Upper lobe of left lung (tissue), 6 donors: ENCODE measurements at regions not wholly inside any gene's neighbourhood (a gene's known extent, or its start where the extent isn't known, plus 50 kb on each side); places are given as distances from the start of the nearest gene placed in this dataset.

Source experiments
- ATAC-seq, 2 donors: fragments of 200-7000 bp; cut with Tn5 transposase; one replicate each; pipeline ENCODE4 v1.9.1; 2022; ENCODE audit warnings: mild to moderate bottlenecking in 2 of 2, moderate library complexity in 2 of 2; ENCODE audit not compliant: low FRiP score in 2 of 2
- DNase-seq, 2 donors: peaks; one replicate each; pipeline ENCODE4 v3.0.0-alpha.2; 2019 to 2020
- H3K27ac ChIP-seq, 4 donors: fragments of 200-600 bp; sonication (generic); one replicate each; pipeline ENCODE4 v1.5.1; 2016 to 2019
- H3K27me3 ChIP-seq, 4 donors: fragments of 200-600 bp; sonication (generic); one replicate each; pipeline ENCODE4 v1.5.1; 2017 to 2019
- H3K36me3 ChIP-seq, 4 donors: fragments of 200-600 bp; sonication (generic); one replicate each; pipeline ENCODE4 v1.5.1; 2016 to 2019
- H3K4me1 ChIP-seq, 4 donors: fragments of 200-600 bp; sonication (generic); one replicate each; pipeline ENCODE4 v1.5.1; 2018 to 2019
- H3K4me3 ChIP-seq, 4 donors: fragments of 200-600 bp; sonication (generic); one replicate each; pipeline ENCODE4 v1.5.1; 2017 to 2019; ENCODE audit warnings: mild to moderate bottlenecking in 2 of 4, moderate library complexity in 1 of 4
- H3K9me3 ChIP-seq, 4 donors: fragments of 200-600 bp; sonication (generic); one replicate each; pipeline ENCODE4 v1.5.1; 2018 to 2019
- EP300 ChIP-seq, 4 donors: sonication (generic); formaldehyde crosslinking; IDR thresholded peaks; one replicate each; pipeline ENCODE4 v1.5.1; 2017; ENCODE audit warnings: antibody characterized with exemption in 4 of 4, control low read depth in 2 of 4
- POLR2A ChIP-seq, 4 donors: fragments of 450-650 bp; IDR thresholded peaks; one replicate each; pipeline ENCODE4 v1.5.1; 2016 to 2017; ENCODE audit warnings: antibody characterized with exemption in 4 of 4, mild to moderate bottlenecking in 2 of 4
- POLR2AphosphoS5 ChIP-seq, 2 donors: sonication (generic); formaldehyde crosslinking; IDR thresholded peaks; one replicate each; pipeline ENCODE4 v1.5.1; 2017; ENCODE audit warnings: antibody characterized with exemption in 2 of 2
- WGBS, 2 donors: methylation state at CpG; one replicate each; pipeline ENCODE4 v1.1.5; 2017 to 2018; 5-methylcytosine and 5-hydroxymethylcytosine counted together
- TF ChIP-seq, protein P1 (sequence below), 6 experiments: fragments of 450-650 bp in 4 of 6; fragments of 200-600 bp in 2 of 6; sonication (generic) in 2 of 6; IDR thresholded peaks; one replicate each; pipeline ENCODE4 v1.5.1; 2016 to 2019; ENCODE audit warnings: antibody characterized with exemption in 6 of 6
- donor health status: DM: no; HTN: no; CAD: no; lungs with moderate emphysema.
- donor health status: DM: no; HTN: yes; CAD: no; lungs with severe emphysema.

- TF ChIP-seq EP300 (IDR thresholded peaks at IDR 0.05) (no peak), POLR2AphosphoS5 (IDR thresholded peaks at IDR 0.05) (no peak), POLR2A (IDR thresholded peaks at IDR 0.05) (no peak)
- TF ChIP-seq, protein P1, sequence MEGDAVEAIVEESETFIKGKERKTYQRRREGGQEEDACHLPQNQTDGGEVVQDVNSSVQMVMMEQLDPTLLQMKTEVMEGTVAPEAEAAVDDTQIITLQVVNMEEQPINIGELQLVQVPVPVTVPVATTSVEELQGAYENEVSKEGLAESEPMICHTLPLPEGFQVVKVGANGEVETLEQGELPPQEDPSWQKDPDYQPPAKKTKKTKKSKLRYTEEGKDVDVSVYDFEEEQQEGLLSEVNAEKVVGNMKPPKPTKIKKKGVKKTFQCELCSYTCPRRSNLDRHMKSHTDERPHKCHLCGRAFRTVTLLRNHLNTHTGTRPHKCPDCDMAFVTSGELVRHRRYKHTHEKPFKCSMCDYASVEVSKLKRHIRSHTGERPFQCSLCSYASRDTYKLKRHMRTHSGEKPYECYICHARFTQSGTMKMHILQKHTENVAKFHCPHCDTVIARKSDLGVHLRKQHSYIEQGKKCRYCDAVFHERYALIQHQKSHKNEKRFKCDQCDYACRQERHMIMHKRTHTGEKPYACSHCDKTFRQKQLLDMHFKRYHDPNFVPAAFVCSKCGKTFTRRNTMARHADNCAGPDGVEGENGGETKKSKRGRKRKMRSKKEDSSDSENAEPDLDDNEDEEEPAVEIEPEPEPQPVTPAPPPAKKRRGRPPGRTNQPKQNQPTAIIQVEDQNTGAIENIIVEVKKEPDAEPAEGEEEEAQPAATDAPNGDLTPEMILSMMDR (IDR thresholded peaks at IDR 0.05), result no peak
- 73% methylated on average over 11 to 12 of the region's 12 CpGs for WGBS, 2 donors
- H3K4me3 ChIP-seq, result no peak overlapping the region
- no peaks in the 10 kb centered on the region for H3K9me3 ChIP-seq
- no peaks in the 10 kb centered on the region for H3K27me3 ChIP-seq
- ATAC-seq, result no peak
- H3K4me1 ChIP-seq, result no peaks in the 10 kb centered on the region
- H3K27ac ChIP-seq, result no peak overlapping the region
- no peaks in the 10 kb centered on the region for H3K36me3 ChIP-seq
- no peak for DNase-seq
These were observed 195.7 kb upstream of the SASH1 start for GRCh38 chr6:148146717-148147462.

- no peak for TF ChIP-seq POLR2A (IDR thresholded peaks at IDR 0.05)
- TF ChIP-seq EP300 (IDR thresholded peaks at IDR 0.05), result no peak
- TF ChIP-seq, protein P1 (IDR thresholded peaks at IDR 0.05), result no peak
- TF ChIP-seq POLR2AphosphoS5 (IDR thresholded peaks at IDR 0.05), result no peak
- no peaks in the 10 kb centered on the region for H3K4me1 ChIP-seq
- no peaks in the 10 kb centered on the region for H3K9me3 ChIP-seq
- ATAC-seq, result no peak
- WGBS, 2 donors, result 54 to 66% methylated on average over 3 of the region's 3 CpGs
- H3K27ac ChIP-seq, result no peak overlapping the region
- no peak for DNase-seq
- no peak overlapping the region for H3K4me3 ChIP-seq
- H3K27me3 ChIP-seq, result no peaks in the 10 kb centered on the region
- no peaks in the 10 kb centered on the region for H3K36me3 ChIP-seq
These were observed 195.2 kb upstream of the SASH1 start for GRCh38 chr6:148147463-148147830.

DNA sequence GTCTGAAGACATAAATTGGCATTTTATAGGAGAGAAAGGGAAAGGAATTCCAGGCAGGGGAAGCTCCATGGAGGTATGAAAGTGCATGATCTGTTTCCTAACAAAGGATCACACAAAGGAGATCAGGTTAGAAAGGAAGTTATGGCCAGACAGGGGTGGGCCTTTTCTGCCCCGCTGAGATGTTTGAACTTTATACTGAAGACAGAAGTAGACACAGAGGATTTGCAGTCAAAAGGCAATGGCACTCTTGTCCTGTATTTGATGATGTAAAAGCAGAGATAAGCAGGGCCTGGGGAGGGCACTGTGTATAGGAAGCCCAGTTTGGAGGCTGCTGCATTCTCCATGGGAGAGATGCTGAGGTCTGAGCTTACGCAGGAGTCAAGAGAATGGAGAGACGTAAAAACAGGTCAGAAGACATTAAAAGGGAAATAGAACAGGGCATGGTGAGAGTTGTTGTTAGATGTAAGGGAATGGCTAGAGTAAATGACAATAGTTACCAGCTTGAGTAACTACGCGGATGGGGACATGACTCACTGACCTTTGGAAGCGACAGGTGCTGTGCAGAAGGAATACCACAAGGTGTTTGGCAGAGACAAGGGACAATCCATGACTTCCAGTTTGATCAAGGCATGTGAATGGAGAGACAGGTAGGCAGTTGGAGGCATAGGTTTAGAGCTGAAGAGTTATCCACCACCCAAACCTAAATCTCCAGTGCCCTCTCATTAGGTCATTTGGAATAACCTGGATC lies 190.6 kb upstream of the SASH1 start:
- TF ChIP-seq, protein P1 (IDR thresholded peaks at IDR 0.05), result no peak
- TF ChIP-seq POLR2A (IDR thresholded peaks at IDR 0.05) (no peak), POLR2AphosphoS5 (IDR thresholded peaks at IDR 0.05) (no peak), EP300 (IDR thresholded peaks at IDR 0.05) (no peak)
- H3K36me3 ChIP-seq, result no peaks in the 10 kb centered on the region
- no peak for ATAC-seq
- H3K9me3 ChIP-seq, result no peaks in the 10 kb centered on the region
- no peak for DNase-seq
- H3K4me3 ChIP-seq, result no peak overlapping the region
- 91 to 94% methylated on average over 6 of the region's 6 CpGs for WGBS, 2 donors
- no peaks in the 10 kb centered on the region for H3K4me1 ChIP-seq
- no peaks in the 10 kb centered on the region for H3K27me3 ChIP-seq
- H3K27ac ChIP-seq, result no peak overlapping the region

DNA sequence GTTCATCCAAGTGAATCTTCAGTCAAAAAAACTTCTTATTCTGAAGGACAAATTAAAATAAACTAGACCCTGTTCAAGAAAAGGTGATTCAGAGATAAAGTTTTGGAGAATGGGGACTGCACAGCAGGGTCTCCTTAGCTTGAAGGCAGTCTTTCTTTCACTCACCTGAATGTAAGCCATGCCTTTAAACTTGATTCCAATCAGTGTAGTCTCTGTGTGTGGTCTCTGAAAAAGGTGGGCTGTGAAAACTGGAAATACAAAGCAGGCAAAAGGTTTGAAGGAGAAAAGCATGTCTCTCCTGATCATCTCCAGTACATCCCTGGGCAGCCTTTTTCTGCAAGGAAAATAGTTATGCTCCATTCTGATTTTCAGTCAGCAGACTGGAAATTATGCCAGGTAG lies 188.0 kb upstream of the SASH1 start:
- H3K4me3 ChIP-seq, result no peak overlapping the region
- H3K4me1 ChIP-seq, result no peaks in the 10 kb centered on the region
- no peaks in the 10 kb centered on the region for H3K27me3 ChIP-seq
- H3K27ac ChIP-seq, result no peak overlapping the region
- DNase-seq (no peak), ATAC-seq (no peak)
- H3K36me3 ChIP-seq, result no peaks in the 10 kb centered on the region
- TF ChIP-seq EP300 (IDR thresholded peaks at IDR 0.05) (no peak), POLR2AphosphoS5 (IDR thresholded peaks at IDR 0.05) (no peak), POLR2A (IDR thresholded peaks at IDR 0.05) (no peak)
- TF ChIP-seq, protein P1 (IDR thresholded peaks at IDR 0.05), result no peak
- no peaks in the 10 kb centered on the region for H3K9me3 ChIP-seq
